A673 (cell line): ENCODE measurements at regions not wholly inside any gene's neighbourhood (a gene's known extent, or its start where the extent isn't known, plus 50 kb on each side); places are given as distances from the start of the nearest gene placed in this dataset.

Source experiments
- EZH2 ChIP-seq: fragments of 200-600 bp; sonication (generic); IDR thresholded peaks from 2 replicates; pipeline ENCODE4 v1.6.1; 2017; ENCODE audit warnings: borderline replicate concordance, low read depth, mild to moderate bottlenecking, mixed read lengths, antibody characterized with exemption, low read length; ENCODE audit not compliant: poor library complexity, severe bottlenecking
- TF ChIP-seq, protein P1 (sequence below): fragments of 300-800, 200-600 bp; sonication (generic); conservative IDR thresholded peaks from 2 replicates; pipeline ENCODE4 v1.5.1; 2017; ENCODE audit warnings: low read depth, mild to moderate bottlenecking, antibody characterized with exemption, low read length, moderate library complexity, mixed read lengths

DNA sequence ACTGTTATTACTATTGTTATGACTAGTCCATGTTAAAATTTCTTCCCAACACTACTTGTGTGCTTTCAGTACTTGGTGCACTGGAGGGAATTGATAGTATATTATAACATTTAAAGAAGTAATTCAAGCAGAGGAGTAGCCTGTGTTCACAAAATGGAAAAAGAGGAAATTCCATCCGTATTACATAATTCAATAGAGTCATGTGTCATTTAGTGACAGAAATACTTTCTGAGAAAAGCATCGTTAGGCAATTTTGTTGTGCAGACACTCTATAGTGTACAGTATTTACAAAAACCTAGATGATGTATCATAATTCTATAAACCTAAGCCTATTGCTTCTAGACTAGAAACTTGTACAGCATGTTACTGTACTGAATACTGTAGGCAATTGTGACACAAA is 78.3 kb upstream of the PCSK5 start:
- TF ChIP-seq, protein P1, sequence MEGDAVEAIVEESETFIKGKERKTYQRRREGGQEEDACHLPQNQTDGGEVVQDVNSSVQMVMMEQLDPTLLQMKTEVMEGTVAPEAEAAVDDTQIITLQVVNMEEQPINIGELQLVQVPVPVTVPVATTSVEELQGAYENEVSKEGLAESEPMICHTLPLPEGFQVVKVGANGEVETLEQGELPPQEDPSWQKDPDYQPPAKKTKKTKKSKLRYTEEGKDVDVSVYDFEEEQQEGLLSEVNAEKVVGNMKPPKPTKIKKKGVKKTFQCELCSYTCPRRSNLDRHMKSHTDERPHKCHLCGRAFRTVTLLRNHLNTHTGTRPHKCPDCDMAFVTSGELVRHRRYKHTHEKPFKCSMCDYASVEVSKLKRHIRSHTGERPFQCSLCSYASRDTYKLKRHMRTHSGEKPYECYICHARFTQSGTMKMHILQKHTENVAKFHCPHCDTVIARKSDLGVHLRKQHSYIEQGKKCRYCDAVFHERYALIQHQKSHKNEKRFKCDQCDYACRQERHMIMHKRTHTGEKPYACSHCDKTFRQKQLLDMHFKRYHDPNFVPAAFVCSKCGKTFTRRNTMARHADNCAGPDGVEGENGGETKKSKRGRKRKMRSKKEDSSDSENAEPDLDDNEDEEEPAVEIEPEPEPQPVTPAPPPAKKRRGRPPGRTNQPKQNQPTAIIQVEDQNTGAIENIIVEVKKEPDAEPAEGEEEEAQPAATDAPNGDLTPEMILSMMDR, result no peak
- no peak for TF ChIP-seq EZH2
